Activated T-helper 2 cell treated with anti-CD3 and anti-CD28 coated beads, Interferon-gamma antibody, Interleukin-2, Interleukin-4, amounts not matched to agents 10 μg/mL and 5 μg/mL and 100 μg/mL, durations not matched to agents 14 hours and 24 hours and 36 hours (primary cell): ENCODE measurements at regions not wholly inside any gene's neighbourhood (a gene's known extent, or its start where the extent isn't known, plus 50 kb on each side); places are given as distances from the start of the nearest gene placed in this dataset.
"Not testable (repeated sequence)": the region's sequence is repeated elsewhere in the genome, so short reads cannot be mapped to it uniquely, and the experiment has no call there.

ENCODE experiments used
- DNase-seq: peaks from one replicate; pipeline ENCODE4 v3.0.0; 2021; ENCODE audit warnings: low spot score
- H3K27ac Mint-ChIP-seq: one replicate; pipeline ENCODE4 v1.8.0; 2021; ENCODE audit warnings: mixed read lengths
- H3K27me3 Mint-ChIP-seq: one replicate; pipeline ENCODE4 v1.8.0; 2021; ENCODE audit warnings: low read depth, mixed read lengths
- H3K36me3 Mint-ChIP-seq: one replicate; pipeline ENCODE4 v1.8.0; 2021; ENCODE audit warnings: low read depth, mixed read lengths
- H3K4me1 Mint-ChIP-seq: one replicate; pipeline ENCODE4 v1.8.0; 2021; ENCODE audit warnings: low read depth, mixed read lengths
- H3K4me3 Mint-ChIP-seq: one replicate; pipeline ENCODE4 v1.8.0; 2021; ENCODE audit warnings: low read depth, mild to moderate bottlenecking, moderate library complexity, mixed read lengths
- H3K9me3 Mint-ChIP-seq: one replicate; pipeline ENCODE4 v1.8.0; 2021; ENCODE audit warnings: mixed read lengths
- intact Hi-C: fragments of 100-400 bp; cut with micrococcal nuclease; formaldehyde crosslinking; loops from one replicate; pipeline ENCODE4 v1.15.1; 2023

- Mint-ChIP-seq H3K4me3 (no peak overlapping the region), H3K27ac (no peak overlapping the region), H3K27me3 (no peaks in the 10 kb centered on the region), H3K4me1 (no peaks in the 10 kb centered on the region), H3K36me3 (no peaks in the 10 kb centered on the region), H3K9me3 (peaks cover 7% of the 10 kb centered on the region)
- no peak for DNase-seq
- intact Hi-C loops: no loop called here
These were observed 66.6 kb upstream of the ZNF479 start for GRCh38 chr7:57198801-57199200.

GRCh38 chr7:57199252-57199651, 67.0 kb upstream of the ZNF479 start:
- Mint-ChIP-seq H3K36me3 (no peaks in the 10 kb centered on the region), H3K27me3 (no peaks in the 10 kb centered on the region), H3K4me1 (no peaks in the 10 kb centered on the region), H3K9me3 (peaks cover 10% of the 10 kb centered on the region), H3K27ac (no peak overlapping the region), H3K4me3 (no peak overlapping the region)
- no peak for DNase-seq
- intact Hi-C loops: no loop called here

- DNase-seq: no peak
- Mint-ChIP-seq H3K4me1 (no peaks in the 10 kb centered on the region), H3K36me3 (no peaks in the 10 kb centered on the region), H3K4me3 (no peak overlapping the region), H3K27ac (no peak overlapping the region), H3K27me3 (no peaks in the 10 kb centered on the region), H3K9me3 (peaks cover 25% of the 10 kb centered on the region)
- intact Hi-C loops: no loop called here
These were observed 69.0 kb upstream of the ZNF479 start for GRCh38 chr7:57201021-57201894.

DNA sequence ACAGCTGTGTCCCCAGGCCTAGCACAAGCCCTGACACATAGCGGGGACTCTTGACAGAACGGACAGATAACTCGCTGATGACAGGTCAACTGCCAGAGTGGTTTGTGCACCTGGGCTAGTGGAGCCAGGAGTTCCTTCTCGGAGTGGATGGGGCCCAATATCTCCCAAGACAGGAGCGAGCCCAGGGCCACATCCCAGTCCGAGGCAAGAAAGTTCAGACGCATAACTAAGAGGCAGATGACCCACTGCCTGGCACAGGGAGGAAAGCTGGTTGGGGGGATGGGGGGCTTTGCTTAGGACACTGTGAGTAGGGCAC, 69.6 kb upstream of the ZNF479 start:
- Mint-ChIP-seq H3K4me1 (no peaks in the 10 kb centered on the region), H3K9me3 (peaks cover 25% of the 10 kb centered on the region), H3K4me3 (no peak overlapping the region)

GRCh38 chr7:57202274-57202673, 70.0 kb upstream of the ZNF479 start:
- Mint-ChIP-seq H3K27ac (no peak overlapping the region), H3K36me3 (no peaks in the 10 kb centered on the region), H3K27me3 (no peaks in the 10 kb centered on the region), H3K4me3 (no peak overlapping the region), H3K4me1 (no peaks in the 10 kb centered on the region), H3K9me3 (peaks cover 27% of the 10 kb centered on the region)
- intact Hi-C loops: no loop called here
- DNase-seq: no peak

More for the DNA sequence above, 69.6 kb upstream of the ZNF479 start:
- DNase-seq: no peak
- Mint-ChIP-seq H3K27ac (no peak overlapping the region), H3K27me3 (no peaks in the 10 kb centered on the region), H3K36me3 (no peaks in the 10 kb centered on the region)
- intact Hi-C loops: no loop called here

- Mint-ChIP-seq H3K27ac (no peak overlapping the region), H3K36me3 (no peaks in the 10 kb centered on the region), H3K27me3 (no peaks in the 10 kb centered on the region), H3K4me3 (no peak overlapping the region), H3K9me3 (peaks cover 34% of the 10 kb centered on the region), H3K4me1 (no peaks in the 10 kb centered on the region)
- intact Hi-C loops: no loop called here
- no peak for DNase-seq
These were observed 71.0 kb upstream of the ZNF479 start for GRCh38 chr7:57203161-57203791.

DNA sequence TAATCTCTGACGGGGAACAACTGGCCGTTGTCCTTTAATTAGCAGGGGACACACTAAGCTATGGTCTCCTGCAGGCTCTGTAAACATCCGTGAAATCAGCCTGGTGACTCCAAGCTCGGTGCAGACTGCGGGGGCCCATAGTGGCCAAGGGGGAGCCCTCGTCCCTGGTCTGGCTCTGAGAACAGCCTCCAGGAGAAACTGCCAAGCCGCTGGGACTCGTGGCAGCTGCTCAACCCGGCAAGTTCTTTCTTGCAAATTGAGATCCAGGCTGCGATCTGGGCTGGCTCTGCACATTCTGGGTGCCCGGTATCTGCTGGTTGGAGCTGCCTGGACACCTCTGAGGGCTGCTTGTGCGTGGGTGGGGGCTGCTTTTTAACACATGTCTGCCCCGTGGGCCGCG, 71.6 kb upstream of the ZNF479 start:
- H3K27ac Mint-ChIP-seq, H3K36me3 Mint-ChIP-seq, intact Hi-C loops, DNase-seq, H3K4me3 Mint-ChIP-seq, H3K27me3 Mint-ChIP-seq, H3K4me1 Mint-ChIP-seq: not testable (repeated sequence)
- peaks cover 40% of the 10 kb centered on the region for H3K9me3 Mint-ChIP-seq

DNA sequence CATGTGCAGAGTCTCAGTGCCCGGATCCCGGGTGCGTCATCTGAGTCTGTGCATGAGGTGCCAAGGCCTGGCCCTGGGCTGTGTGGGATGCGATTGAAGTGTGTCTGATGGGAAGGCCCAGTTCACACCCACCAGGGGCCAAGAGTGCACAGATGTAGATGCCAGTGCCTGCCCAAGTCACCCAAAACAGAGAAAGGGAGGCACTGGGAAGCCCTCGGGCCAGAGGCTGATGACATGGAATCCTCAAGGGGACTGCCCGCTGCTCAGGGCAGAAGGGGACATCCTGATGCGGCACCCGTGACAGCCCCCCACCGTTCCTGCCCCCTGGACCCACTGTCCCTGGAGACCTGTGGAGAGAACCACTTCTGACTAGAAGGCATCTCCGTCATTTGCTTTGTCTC, 72.2 kb upstream of the ZNF479 start:
- Mint-ChIP-seq H3K9me3 (peaks cover 45% of the 10 kb centered on the region), H3K36me3 (no peaks in the 10 kb centered on the region), H3K4me3 (no peak overlapping the region)

DNA sequence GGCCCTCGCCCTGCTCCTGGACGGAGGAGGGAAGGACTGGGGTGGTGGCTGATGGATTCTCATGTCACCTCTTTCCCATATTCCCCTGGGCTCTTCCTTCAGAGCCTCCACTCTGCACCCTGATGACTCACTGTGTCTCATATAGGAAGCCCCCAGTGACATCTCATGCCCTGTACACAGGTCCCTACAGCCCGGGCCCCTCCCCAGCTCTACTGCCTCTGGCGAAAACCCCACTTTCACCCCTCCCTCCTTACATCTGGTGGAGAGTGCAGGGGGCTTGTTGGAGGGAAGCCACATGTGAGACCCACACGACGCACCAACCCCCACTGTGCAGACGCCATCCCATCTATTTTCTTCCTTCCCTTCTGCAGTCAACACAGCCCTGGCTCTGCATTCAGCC, 72.8 kb upstream of the ZNF479 start:
- Mint-ChIP-seq H3K27me3 (no peaks in the 10 kb centered on the region), H3K36me3 (no peaks in the 10 kb centered on the region), H3K27ac (no peak overlapping the region), H3K4me3 (no peak overlapping the region), H3K9me3 (peaks cover 45% of the 10 kb centered on the region), H3K4me1 (no peaks in the 10 kb centered on the region)
- intact Hi-C loops: no loop called here
- DNase-seq: no peak

More for the DNA sequence above, 72.2 kb upstream of the ZNF479 start:
- no peaks in the 10 kb centered on the region for H3K27me3 Mint-ChIP-seq
- no peak for DNase-seq
- H3K4me1 Mint-ChIP-seq: no peaks in the 10 kb centered on the region
- intact Hi-C loops: no loop called here
- H3K27ac Mint-ChIP-seq: no peak overlapping the region

GRCh38 chr7:57207836-57208235, 75.6 kb upstream of the ZNF479 start:
- H3K27ac Mint-ChIP-seq: no peak overlapping the region
- H3K4me1 Mint-ChIP-seq: no peaks in the 10 kb centered on the region
- H3K36me3 Mint-ChIP-seq: no peaks in the 10 kb centered on the region
- intact Hi-C loops: no loop called here
- peaks cover 47% of the 10 kb centered on the region for H3K9me3 Mint-ChIP-seq
- no peaks in the 10 kb centered on the region for H3K27me3 Mint-ChIP-seq
- no peak for DNase-seq
- no peak overlapping the region for H3K4me3 Mint-ChIP-seq

DNA sequence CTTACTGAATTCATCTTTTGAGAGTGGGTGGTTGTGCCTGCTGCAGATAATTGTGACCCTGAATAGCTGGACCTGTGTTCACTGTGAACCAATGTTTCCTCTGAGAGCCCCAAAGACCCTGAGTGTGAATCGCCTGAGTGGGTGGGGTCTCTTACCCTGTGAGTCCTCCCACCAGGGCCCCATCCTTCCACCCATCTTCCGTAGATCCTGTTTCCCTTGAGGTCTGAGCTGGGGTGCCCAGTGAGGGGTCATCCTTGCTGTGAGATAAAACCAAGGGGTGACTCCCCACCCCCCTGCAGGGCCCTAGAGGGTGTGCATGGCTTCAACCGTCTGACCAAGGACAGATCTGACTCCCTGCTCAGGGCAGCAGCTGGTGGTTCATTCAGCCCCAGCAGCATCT, 78.0 kb upstream of the ZNF479 start:
- no peaks in the 10 kb centered on the region for H3K4me1 Mint-ChIP-seq
- no peak overlapping the region for H3K27ac Mint-ChIP-seq
- no peaks in the 10 kb centered on the region for H3K27me3 Mint-ChIP-seq
- peaks cover 57% of the 10 kb centered on the region for H3K9me3 Mint-ChIP-seq
- H3K4me3 Mint-ChIP-seq: no peak overlapping the region
- H3K36me3 Mint-ChIP-seq: no peaks in the 10 kb centered on the region
- DNase-seq: no peak
- intact Hi-C loops: no loop called here

DNA sequence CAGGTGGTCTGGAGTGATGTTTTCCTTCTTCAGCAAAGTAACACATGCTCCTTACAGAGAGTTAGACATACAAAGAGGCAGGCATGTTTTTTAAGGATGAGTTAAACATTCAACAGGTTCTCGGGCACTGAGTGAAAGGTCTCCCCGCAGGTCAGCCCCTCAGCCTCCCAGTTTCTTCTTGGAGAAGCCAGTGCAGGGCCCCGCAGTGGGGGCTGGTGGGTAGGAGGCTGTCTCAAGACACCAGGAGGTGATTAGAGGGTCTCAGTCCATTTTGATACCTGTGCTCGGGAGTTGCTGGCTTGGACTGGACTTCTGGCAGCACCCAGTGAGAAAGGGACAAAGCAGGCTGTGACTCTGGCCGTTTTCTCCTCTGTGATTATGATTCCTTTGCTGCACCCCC, 78.6 kb upstream of the ZNF479 start:
- Mint-ChIP-seq H3K4me1 (no peaks in the 10 kb centered on the region), H3K27me3 (no peaks in the 10 kb centered on the region), H3K9me3 (peaks cover 60% of the 10 kb centered on the region), H3K4me3 (no peak overlapping the region), H3K36me3 (no peaks in the 10 kb centered on the region), H3K27ac (no peak overlapping the region)
- DNase-seq: no peak
- intact Hi-C loops: no loop called here

GRCh38 chr7:57211428-57212100, 79.3 kb upstream of the ZNF479 start:
- no peak overlapping the region for H3K4me3 Mint-ChIP-seq
- intact Hi-C loops: no loop called here
- no peak overlapping the region for H3K27ac Mint-ChIP-seq
- H3K9me3 Mint-ChIP-seq: peaks cover 63% of the 10 kb centered on the region
- H3K4me1 Mint-ChIP-seq: no peaks in the 10 kb centered on the region
- no peak for DNase-seq
- H3K27me3 Mint-ChIP-seq: no peaks in the 10 kb centered on the region
- H3K36me3 Mint-ChIP-seq: peaks cover 2% of the 10 kb centered on the region
